ENCODE measurements at regions not wholly inside any gene's neighbourhood (a gene's known extent, or its start where the extent isn't known, plus 50 kb on each side); places are given as distances from the start of the nearest gene placed in this dataset.

DNA sequence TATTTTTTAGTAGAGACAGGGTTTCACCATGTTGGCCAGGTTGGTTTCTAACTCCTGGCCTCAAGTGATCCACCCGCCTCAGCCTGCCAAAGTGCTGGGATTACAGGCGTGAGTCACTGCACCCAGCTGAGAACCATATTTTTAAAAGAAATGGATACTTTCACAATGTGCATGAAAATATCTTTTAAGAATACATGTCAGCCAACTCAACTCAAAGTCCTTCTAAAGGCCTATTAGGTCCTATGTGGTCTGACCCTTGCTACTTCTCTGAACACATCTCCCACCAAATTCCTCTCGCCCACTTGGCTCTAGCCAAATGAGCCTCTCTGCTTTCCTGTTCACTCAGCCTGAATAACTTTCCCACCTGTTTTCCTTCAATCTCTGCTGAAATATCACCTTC, 119.6 kb downstream of the MTX2 start:
- ATAC-seq, result no peak
- DNase-seq, result no peak
- intact Hi-C loops (cut with micrococcal nuclease), result no loop called here

- intact Hi-C loops (cut with micrococcal nuclease), result no loop called here
- no peak for DNase-seq
- ATAC-seq, result no peak
Observed at GRCh38 chr2:176390276-176391147, 121.3 kb downstream of the MTX2 start.

DNA sequence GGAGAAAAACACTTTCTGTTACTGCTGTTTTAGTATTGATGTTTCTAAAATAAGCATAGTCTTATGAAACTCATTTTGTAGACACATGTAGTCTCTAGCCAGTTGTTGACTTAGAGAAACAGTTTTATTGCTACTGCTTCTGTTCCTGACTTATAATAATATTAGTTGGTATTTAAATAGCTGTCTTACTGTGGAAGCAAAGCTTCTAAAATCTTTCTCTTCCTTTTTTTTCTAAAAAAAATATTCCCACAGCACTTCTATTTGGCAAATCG, 121.8 kb downstream of the MTX2 start:
- DNase-seq, result no peak
- ATAC-seq, result no peak
- intact Hi-C loops (cut with micrococcal nuclease), result no loop called here

DNA sequence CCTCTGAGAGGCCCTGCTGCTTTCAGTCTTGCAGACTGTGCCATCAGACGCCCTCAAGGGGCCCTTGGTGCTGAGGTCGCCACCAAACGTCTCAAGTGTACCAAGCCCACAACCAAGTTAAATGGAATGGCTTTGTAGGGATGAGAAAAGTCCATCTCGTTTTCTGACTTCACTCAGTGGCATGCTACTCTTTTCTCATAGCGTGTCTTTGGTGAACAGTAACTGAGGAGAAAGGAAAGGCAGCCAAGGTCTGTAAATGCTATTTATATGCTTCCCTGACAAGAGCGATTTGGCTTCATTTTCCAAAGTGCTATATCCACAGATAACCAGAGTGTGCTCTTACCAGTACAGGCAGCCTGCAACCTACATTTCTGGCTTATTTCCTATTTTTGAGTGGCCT, 123.0 kb downstream of the MTX2 start:
- ATAC-seq, result peak; percentile 97
- intact Hi-C loops (cut with micrococcal nuclease), result no loop called here
- no peak for DNase-seq

GRCh38 chr2:176392744-176393414, 123.6 kb downstream of the MTX2 start:
- ATAC-seq (peak; percentile 77), DNase-seq (no peak)
- intact Hi-C loops (cut with micrococcal nuclease), result no loop called here

DNA sequence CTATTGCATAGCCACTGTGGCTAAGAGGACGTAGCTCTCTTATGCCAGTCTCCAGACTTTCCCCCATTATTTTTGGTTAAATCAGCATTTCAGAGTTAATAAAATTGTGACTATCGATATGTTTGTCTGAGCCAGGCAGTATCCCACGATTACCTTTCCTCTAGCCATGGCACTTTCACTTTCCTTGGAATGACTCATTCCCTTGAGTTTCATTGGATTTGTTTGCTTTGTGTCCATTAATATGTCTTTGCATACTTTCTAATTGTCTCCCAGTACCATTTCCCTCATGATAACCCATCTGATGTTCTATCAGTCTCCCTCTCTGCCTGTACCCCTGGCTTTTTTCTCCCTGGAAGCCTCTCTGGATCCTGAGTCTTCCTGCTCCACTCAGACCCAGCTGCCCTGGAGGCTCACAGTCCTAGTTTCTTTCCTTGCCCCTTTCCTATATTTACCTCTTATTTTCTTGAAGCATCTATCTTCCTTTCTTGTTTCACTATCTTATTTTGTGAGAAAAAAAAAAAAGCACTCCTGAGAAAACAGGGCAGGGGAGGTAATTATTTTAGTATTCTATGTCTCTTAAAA, 126.1 kb downstream of the MTX2 start:
- ATAC-seq (no peak), DNase-seq (no peak)
- intact Hi-C loops (cut with micrococcal nuclease), result no loop called here

DNA sequence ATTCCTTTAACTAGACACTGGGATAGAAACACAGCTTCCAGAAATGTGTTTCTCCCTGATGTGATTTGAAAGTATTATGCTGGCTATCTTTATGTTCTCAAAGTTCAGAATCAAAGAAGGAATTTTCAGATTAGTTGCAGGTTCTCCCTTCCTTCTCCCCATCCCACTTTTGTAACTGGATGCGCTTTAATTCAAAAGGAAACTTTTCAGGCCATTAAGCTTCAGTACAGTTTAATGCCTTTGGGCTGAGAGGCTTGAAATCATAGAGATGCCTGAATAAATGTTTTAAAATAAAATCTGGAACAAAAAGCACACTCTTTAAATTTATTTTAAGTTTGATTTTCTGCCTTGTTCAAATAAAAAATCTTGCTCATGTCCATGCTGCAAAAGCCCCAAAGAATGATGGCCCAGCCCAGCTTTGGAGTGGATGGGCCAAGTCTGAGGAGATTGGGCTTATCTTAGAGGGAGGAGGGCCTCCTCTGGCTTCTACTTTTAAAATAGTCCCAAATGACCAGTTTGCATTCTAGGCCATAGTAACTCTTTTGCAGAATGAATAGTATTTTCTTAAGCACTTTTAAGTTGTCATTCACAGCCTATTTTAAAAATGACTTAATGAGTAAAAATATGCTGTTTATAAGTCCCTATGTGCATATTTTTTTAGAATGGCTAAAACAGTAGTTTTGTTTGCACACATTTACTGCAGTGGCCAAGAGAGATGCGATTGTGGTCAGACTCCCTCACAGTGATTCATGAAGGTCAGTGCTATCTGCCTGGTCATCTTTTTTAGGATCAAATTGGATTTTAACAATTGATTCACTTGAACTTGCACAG, 129.2 kb downstream of the MTX2 start:
- DNase-seq, result no peak
- no peak for ATAC-seq
- intact Hi-C loops (cut with micrococcal nuclease), result no loop called here

GRCh38 chr2:176399074-176399598, 129.9 kb downstream of the MTX2 start:
- intact Hi-C loops (cut with micrococcal nuclease), result no loop called here
- ATAC-seq (no peak), DNase-seq (no peak)

DNA sequence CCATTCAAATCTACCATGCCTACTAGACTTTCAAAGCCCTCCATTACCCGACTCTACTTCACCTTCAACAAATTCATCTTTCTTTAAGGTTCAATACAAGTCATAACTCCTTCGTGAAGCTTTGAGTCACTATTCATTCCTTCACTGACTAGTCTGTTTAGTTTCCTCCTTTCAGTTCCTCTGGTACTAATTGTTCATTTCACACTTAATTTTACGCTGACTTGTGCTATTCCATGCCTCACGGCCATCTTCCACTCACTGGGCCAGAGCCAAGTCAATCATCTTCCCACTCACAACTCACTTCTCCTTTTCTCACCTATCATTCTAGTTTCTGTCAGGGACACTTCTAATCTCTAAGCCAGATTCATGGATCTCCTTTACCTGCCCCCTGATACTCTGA, 136.2 kb downstream of the MTX2 start:
- DNase-seq, result no peak
- ATAC-seq, result no peak
- intact Hi-C loops (cut with micrococcal nuclease), result no loop called here

DNA sequence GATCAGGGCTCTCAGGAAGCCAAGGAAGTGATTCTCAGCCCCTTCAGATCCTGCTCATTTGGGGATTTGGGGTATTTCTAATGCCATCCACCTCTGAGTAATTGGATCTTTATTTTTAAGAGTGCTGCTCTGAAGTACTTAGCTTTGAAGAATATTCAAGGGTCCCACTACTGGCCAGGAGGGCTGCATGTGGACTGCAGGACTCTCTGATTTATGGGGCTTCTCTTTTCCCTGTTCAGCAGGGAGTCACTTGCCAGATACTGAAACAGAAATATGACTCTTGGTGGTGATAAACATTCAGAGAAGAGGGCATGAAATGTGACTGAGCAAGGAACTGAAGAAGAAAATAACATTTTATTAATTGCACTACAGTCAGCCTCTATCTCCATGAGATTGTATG, 138.5 kb downstream of the MTX2 start:
- no peak for DNase-seq
- intact Hi-C loops (cut with micrococcal nuclease), result no loop called here
- ATAC-seq, result no peak

DNA sequence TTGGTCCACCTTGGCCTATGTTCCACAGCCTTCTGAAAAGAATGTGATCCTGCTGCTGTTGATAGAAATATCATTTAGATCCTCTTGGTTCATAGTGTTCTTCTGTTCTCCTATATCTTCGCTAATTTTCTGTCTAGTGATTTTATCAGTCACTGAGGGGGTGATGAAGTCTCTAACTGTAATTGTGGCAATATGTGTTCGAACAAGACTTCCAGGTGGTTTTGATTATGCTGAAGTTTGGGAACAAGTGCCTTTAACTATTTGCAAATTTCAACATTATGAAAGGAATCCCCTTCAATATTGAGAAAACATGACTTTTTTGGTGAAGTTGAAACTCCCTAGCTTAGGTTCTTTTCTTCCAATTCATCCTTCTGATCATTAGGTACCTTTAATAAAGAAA, 140.4 kb downstream of the MTX2 start:
- ATAC-seq, result no peak
- intact Hi-C loops (cut with micrococcal nuclease), result no loop called here
- DNase-seq, result no peak

- intact Hi-C loops (cut with micrococcal nuclease), result no loop called here
- DNase-seq (no peak), ATAC-seq (no peak)
Observed at GRCh38 chr2:176412136-176412535, 142.9 kb downstream of the MTX2 start.

- ATAC-seq, result no peak
- DNase-seq, result no peak
- intact Hi-C loops (cut with micrococcal nuclease), result no loop called here
Observed at GRCh38 chr2:176413786-176414185, 144.5 kb downstream of the MTX2 start.

DNA sequence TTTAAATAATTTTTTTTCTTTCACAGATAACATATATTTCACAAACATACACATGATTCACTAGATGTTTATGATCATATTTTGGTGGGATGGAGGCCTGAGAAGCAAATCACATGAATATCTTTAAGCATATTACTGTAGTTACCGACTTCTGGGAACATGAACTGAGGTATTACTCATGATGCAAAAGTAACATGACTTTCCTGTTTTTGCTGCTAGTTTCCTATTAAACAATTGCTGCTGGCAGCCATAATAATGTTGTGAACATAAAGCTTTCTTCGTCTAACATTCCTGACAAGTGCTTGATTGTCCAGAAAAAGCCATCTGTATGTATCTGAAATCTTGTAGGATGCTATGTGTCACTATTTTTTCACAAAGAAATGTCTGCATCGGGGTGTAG, 145.4 kb downstream of the MTX2 start:
- intact Hi-C loops (cut with micrococcal nuclease), result no loop called here
- ATAC-seq (no peak), DNase-seq (no peak)

GRCh38 chr2:176415174-176415895, 146.1 kb downstream of the MTX2 start:
- ATAC-seq, result no peak
- intact Hi-C loops (cut with micrococcal nuclease), result no loop called here

DNA sequence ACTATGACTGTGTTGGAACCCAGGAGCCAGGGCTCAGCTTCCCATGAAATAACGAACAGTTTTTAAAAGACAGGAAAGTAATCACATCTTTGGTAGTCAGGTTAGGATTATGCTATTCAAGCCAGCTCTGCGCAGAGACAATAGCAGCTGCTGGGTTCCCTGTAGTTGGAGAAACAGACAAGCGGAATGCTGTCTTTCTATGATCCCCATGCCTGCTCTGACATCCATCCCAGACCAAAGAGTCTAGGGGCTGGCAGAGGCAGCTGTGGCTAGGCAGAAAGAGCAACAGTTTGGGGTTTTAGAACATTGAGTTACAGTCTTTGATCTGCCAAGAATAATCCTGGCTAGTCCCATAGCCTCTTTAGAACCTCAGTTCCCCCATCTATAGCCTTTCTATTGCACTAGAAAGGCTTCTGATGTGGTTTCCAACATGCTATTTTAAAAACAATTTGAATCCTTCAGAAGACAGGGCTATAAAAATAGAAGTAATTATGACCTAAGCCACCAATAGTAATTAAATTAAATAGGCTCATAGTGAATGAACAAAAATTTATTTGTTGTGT, 146.8 kb downstream of the MTX2 start:
- intact Hi-C loops (cut with micrococcal nuclease), result no loop called here
- no peak for ATAC-seq
- DNase-seq, result no peak

More at GRCh38 chr2:176415174-176415895, 146.1 kb downstream of the MTX2 start:
- DNase-seq, result no peak

DNA sequence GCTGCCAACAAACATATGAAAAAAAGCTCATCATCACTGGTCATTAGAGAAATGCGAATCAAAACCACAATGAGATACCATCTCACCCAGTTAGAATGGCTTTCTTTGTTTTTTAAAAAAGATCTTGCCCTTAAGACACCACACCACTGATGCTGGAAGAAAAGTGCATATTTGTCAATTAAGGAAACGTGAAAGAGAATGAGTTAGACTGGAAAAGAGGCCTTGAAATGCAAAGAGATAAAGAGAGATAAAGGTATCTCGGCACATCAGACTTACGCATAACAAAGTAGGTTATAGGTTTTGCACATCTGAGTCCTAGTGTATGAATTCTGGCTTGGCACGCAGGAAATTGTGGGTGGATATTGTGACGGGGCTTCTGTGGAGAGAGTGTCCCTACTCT, 149.5 kb downstream of the MTX2 start:
- DNase-seq (no peak), ATAC-seq (no peak)
- intact Hi-C loops (cut with micrococcal nuclease), result no loop called here

DNA sequence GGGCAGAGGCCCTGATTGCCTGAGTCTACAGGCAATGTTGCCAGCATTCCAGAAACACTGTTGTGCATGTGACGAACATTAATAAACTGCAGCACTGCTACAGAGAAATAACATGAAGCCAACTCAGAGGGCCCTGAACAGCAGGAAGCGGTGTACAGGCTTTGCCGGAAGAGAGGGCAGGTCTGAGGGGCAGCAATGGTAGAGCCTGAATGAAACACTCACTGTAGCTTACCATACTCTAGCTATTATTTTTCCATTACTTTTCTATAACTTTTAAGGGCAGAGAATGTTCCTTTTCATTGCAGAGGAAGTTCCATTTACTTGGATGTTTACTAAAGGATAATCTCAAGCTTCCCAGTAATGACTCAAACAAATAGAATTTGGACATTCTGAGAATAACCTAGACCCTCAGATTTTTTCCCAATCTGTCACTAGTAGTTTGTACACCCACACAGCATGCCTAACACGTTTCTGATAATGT, 150.4 kb downstream of the MTX2 start:
- DNase-seq (no peak), ATAC-seq (no peak)
- intact Hi-C loops (cut with micrococcal nuclease), result no loop called here

Data from left ventricle myocardium superior (tissue), 1 donor.